Loucy (cell line): ENCODE measurements at regions not wholly inside any gene's neighbourhood (a gene's known extent, or its start where the extent isn't known, plus 50 kb on each side); places are given as distances from the start of the nearest gene placed in this dataset.
"Not testable (repeated sequence)": the region's sequence is repeated elsewhere in the genome, so short reads cannot be mapped to it uniquely, and the experiment has no call there.

Source experiments
- EZH2phosphoT487 ChIP-seq: fragments of 200-600 bp; IDR thresholded peaks from 2 replicates; pipeline ENCODE4 v1.6.1; 2018; ENCODE audit warnings: antibody characterized with exemption, mild to moderate bottlenecking, moderate library complexity, borderline replicate concordance
- TF ChIP-seq, protein P1 (sequence below): fragments of 200-600 bp; sonication (generic); conservative IDR thresholded peaks from 2 replicates; pipeline ENCODE4 v1.5.1; 2014; ENCODE audit warnings: mild to moderate bottlenecking, antibody characterized with exemption, low read length

DNA sequence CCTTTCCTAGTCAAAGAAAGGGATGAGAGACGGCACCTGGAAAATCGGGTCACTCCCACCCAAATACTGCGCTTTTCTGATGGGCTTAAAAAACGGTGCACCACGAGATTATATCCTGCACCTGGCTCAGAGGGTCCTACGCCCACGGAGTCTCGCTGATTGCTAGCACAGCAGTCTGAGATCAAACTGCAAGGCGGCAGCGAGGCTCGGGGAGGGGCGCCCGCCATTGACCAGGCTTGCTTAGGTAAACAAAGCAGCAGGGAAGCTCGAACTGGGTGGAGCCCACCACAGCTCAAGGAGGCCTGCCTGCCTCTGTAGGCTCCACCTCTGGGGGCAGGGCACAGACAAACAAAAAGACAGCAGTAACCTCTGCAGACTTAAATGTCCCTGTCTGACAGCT, 309.9 kb downstream of the KIF20B start:
- TF ChIP-seq, protein P1, sequence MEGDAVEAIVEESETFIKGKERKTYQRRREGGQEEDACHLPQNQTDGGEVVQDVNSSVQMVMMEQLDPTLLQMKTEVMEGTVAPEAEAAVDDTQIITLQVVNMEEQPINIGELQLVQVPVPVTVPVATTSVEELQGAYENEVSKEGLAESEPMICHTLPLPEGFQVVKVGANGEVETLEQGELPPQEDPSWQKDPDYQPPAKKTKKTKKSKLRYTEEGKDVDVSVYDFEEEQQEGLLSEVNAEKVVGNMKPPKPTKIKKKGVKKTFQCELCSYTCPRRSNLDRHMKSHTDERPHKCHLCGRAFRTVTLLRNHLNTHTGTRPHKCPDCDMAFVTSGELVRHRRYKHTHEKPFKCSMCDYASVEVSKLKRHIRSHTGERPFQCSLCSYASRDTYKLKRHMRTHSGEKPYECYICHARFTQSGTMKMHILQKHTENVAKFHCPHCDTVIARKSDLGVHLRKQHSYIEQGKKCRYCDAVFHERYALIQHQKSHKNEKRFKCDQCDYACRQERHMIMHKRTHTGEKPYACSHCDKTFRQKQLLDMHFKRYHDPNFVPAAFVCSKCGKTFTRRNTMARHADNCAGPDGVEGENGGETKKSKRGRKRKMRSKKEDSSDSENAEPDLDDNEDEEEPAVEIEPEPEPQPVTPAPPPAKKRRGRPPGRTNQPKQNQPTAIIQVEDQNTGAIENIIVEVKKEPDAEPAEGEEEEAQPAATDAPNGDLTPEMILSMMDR = not testable (repeated sequence)
- TF ChIP-seq EZH2phosphoT487 = not testable (repeated sequence)
